GM21381 (cell line): ENCODE measurements at regions not wholly inside any gene's neighbourhood (a gene's known extent, or its start where the extent isn't known, plus 50 kb on each side); places are given as distances from the start of the nearest gene placed in this dataset.

Experiments used
- ATAC-seq: cut with Tn5 transposase; IDR thresholded peaks from one replicate; pipeline ENCODE4 v1.9.1; 2021; ENCODE audit warnings: mild to moderate bottlenecking, moderate library complexity; ENCODE audit not compliant: unreplicated experiment

DNA sequence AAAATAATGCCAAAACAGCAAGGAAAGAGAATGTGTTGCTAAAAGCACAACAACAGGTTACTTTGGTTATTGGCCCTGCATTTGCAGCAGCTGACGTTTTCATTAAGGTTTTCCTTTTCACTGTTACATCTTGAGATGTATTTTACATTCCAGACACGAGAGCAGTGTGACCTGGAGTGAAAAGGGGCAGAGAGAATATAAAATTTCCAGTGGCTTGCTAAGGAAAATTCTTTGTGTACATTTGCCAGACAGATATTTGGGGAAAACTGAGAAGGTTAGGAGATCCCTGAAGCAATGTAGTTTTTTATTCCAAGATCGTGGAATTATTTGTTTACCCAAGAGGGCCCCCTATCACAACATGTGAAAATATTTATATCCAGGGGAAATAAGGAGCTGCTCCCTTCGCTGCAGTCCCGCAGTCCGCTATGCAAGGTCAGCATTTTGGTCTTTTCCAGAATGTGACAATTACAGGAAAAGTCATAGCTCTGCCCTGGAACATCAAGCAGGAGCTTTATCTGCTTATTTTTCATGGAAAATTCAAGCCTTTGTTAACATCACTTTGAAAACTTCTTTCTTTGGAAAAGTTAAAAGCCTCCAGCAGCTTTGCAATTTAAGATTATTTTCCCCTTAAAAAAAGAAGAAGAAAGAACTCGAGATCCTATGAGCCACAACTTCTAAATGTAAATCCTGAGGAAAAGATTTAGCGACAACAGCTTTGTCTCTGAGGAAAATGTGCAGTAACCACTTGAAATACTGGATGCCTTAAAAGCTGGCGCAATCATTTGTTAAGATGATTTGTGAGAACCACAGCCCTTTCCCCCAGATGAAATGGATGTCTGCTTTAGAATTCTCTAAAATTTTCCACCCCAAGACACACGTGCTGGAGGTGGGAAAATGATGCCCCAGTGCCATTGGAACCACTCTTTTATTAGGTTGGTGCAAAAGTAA, 256.4 kb upstream of the TPM1 start:
- no peak for ATAC-seq

DNA sequence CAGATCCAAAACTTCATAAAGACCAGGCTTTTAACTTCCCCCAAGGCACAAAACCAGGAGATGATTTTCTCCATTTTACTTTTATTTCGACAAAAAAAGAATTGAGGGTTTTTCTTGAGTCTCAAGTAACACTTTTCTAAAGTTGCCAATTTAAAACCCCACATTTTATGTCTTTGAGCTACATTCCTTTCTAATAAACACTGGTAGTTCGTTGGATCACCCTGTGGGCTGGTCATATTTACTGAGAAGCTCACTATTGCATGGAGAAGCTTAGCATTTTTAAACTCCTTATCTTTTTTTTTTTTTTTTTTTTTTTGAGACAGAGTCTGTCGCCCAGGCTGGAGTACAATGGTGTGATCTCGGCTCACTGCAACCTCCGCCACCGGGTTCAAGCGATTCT, 255.1 kb upstream of the TPM1 start:
- no peak for ATAC-seq

DNA sequence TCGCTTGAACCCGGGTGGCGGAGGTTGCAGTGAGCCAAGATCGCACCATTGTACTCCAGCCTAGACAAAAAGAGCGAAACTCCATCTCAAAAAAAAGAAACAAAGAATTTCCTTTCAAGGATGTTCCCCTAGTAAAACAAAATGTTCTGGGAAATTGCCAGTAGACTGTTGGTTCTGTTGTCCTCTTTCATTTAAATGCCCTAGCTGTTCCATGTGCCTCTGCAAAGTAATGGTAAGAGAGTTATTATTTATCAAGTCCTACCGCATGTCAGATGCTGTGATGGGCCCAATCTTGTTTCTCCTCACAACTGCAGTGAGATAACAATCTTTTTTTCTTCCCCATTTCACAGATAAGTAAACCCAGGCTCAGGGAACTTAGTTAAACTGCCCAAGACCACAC, 254.3 kb upstream of the TPM1 start:
- ATAC-seq, result no peak

DNA sequence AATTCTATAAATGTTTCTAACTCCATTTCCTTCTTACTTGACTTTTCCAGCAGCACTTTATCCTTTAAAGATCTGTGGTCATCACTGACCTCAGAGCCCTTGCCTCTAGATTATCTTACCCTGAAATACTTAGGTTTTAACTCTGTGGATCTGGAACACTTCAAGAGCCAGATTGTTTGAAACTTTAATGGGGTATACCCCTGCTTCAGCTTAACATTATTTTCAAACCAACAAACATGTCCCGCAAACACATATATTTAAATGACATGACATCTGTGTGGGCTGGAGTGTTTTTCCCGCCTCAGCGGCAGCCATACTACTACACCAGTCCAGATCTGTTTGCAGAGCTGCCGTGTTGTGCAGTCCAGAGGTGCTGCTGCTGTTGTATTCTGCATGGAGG, 252.0 kb upstream of the TPM1 start:
- no peak for ATAC-seq

- ATAC-seq, result no peak
Observed at GRCh38 chr15:62791694-62792093, 250.9 kb upstream of the TPM1 start.

DNA sequence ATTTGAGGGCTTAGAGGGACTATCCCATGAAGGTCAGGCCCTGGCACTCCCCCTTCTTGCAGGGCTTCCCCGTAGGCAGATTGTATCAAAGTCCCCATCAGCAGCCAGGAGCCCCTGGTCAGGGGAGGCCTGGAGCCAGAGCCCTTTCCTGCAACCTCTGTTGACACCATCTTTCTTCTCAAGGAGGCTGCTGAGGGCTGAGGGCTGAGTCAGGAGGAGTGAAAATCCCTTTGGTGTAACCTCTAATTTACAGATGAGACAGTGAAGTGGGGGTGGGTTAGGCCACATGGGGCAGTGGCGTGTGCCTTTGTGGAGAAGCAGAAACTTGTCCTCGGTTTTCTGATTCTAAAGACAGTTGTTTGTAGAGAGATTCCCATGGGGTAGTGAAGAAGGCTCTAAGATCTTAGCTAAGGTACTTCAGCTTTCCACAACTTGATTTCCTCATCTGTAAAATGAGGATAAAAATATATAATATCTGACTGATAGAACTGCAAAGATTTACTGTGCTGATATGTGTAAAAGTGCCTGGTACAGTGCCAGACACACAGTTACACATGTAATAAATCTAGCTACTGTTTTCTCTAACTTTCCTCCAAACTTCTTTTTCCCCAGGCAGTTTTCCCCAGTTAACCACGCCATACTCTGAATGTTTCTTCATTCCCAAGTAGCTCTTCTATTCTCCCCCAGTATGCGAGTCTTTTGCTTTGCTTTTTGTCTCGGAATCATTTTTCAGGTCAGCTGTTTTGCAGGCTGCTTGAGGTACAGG, 249.4 kb upstream of the TPM1 start:
- ATAC-seq, result no peak

- ATAC-seq, result no peak
Observed at GRCh38 chr15:62793752-62794144, 248.8 kb upstream of the TPM1 start.

DNA sequence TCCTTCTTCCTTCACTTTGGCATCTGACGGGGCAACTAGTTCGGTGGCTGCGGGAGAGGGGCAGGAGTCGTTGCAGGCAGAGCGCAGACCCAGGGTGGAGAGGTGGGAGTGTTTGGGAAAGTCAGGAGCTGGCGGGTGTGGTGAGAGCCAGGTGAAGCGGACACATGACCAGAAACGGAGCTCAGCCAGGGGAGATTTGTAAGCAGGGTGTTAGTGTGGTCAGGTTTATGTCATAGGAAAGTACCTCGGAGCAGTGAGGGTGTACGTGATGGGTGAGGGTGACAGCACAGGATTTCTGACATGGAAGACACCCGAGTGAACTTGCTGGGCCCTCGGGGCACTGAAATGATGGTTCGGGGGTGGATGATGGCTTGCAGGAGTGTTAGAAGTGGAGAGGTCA, 247.4 kb upstream of the TPM1 start:
- no peak for ATAC-seq

DNA sequence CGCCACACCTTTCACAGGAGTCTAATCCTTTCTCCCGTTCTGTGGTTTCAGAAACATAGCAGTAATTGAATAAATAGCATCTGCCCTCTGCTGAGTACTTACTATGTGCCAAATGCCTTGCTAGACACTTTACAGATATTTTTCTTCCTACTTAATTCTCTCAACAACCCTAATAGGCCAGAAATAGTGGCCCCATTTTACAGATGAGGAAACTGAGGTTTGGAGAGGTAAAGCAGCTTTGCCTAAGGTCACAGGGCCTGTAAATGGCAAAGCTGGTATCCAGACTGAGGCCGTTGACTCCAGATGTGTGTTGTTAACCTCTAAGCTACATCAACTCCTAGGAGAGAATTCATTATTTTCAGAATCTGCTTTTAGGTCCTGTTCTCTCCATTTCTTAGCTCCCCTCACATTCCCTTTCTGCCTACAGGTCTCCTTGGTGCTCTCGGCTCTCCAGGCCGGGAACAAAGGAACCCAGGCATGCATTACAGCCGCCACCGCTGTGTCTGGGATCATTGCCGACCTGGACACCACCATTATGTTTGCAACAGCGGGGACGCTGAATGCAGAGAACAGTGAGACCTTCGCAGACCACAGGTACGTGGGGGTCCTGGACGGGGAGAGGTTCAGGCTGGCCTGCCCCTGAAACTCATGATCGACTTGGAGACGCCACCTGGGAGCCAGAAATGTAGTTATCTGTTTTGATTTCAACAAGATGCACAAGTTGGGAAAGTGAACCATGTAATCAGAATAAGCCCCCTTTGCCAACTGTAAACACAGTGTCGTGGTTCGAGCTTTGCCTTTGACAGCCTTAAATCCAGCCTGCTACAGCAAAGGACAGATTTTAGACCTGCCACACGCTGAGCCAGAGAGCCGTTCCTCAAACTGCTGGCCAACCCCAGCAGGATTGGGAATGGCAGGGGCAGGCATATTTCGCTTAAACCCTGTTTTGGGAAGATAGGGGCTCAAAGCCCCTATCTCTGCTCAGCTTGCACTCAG, 246.5 kb upstream of the TPM1 start:
- no peak for ATAC-seq

- no peak for ATAC-seq
Observed at GRCh38 chr15:62797171-62797570, 245.4 kb upstream of the TPM1 start.

GRCh38 chr15:62798536-62798935, 244.0 kb upstream of the TPM1 start:
- ATAC-seq, result no peak

GRCh38 chr15:62799037-62799436, 243.5 kb upstream of the TPM1 start:
- ATAC-seq, result no peak

DNA sequence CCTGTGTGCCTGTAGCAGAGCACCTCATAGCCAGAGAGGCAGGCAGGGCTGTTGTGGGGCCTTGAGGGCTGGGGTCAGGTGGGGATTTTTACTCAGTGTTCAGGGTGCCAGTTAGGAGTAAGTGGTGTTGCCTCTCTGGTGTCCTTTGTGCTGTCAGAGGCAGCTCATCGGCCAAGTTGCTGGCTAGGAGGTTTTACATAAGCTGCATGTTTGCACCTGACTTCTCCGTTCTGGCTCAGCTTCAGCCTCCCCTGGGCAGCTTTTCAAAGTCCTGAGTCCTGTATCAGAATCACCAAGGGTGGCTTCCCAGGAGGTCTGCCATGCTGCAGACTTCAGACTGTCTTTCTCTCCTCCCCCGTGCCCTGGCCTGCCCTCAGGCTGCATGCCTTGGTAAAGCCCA, 242.6 kb upstream of the TPM1 start:
- no peak for ATAC-seq

DNA sequence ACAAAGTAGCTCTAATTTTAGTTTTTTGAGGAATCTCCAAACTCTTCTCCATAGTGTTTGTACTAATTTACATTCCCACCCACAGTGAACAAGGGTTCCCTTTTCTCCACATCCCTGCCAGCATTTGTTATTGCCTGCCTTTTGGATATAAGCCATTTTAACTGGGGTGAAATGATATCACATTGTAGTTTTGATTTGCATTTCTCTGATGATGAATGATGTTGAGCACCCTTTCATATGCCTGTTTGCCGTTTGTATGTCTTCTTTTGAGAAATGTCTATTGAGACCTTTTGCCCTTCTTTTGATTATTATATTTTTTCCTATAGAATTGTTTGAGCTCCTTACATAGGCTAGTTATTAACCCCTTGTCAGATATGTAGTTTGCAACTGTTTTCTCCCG, 239.9 kb upstream of the TPM1 start:
- ATAC-seq, result no peak

DNA sequence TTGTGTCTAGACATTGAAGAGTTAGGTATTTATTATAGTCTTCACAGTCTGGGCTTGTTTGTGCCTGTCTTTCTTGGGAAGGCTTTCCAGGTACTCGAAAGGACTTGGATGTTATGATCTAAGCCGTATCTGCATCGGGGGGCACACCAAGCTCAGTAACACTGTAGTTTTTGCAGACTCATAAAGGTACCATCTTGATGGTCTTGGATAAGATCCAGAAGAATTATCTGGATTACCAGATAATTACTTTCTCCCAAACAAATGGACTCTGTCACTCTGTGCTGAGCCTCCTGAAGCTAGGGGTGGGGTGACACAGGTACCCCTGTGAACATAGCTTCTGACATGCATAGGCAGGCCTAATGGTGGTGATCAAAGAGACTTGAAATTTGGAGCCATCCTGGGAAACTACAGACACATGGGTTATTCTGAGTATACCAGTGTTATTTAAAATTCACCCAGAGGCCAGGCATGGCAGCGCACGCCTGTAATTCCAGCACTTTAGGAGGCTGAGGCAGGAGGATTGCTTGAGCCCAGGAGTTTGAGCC, 238.6 kb upstream of the TPM1 start:
- ATAC-seq, result no peak

GRCh38 chr15:62805502-62805901, 237.0 kb upstream of the TPM1 start:
- no peak for ATAC-seq

DNA sequence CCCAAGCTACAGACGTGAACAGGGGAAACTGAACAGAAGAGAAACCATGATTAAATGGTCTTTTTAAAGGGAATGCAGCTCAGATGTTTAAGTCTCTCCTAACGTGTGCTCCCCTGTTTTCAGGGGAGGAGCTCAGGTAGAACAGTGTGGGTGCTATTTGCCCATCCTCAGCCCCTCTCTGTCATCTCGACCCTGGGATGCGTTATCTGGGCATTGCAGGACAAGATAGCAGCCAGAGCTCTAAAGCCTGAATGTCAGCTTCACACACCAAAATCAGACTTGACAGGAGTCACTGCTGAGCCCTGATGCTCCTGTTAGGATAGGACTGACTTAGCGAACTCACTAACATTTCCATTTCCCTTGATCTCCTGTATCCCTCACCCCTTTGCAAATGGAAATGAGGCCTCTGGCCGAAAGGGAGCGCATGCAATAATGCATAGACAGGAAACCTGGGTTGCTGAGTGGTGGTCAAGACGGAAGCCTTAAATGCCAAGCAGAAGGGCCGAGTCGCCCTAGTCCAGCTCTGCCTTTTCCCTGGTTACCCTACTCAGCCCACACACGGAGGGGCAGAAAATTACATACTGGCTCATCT, 234.9 kb upstream of the TPM1 start:
- ATAC-seq, result no peak

DNA sequence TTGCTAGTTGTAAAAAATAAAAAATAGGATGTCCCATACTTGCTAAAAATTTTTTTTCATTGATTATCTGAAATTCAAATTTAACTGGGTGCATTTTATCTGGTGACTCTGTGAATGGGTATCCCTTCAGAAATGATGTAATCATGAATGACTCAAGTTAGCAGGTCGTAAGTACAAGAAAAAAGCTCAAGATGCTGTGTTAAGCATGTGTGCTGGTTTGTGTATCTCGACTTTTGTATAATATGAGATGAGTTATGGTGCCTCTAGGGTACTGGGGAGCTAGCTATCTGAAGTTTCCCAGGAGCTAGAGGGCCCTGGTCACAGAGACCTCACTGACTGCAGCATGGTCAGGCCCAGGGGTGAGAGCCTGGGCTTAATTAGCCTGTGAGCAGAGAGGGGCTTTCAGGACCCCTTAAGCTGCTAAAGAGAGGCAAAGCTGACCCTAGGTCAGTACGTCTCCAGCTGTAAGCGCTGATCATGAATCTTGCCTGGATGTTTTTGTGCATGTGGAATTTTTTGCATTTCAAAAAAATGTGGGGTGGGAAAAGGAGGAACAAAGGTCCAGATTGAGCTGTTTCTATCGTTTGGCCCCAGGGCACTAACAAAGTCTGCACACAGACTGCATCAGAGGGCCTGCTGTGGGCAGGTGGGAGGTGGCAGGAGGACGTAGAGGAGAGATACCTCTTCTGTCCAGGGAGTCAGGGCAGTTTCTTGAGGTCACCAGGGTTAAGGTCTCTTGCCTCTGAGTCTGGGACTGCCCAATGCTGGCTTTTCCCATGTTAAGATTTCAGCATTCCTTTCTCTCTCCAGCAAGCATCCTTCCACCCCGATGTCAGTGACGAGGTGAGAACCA, 233.2 kb upstream of the TPM1 start:
- no peak for ATAC-seq

DNA sequence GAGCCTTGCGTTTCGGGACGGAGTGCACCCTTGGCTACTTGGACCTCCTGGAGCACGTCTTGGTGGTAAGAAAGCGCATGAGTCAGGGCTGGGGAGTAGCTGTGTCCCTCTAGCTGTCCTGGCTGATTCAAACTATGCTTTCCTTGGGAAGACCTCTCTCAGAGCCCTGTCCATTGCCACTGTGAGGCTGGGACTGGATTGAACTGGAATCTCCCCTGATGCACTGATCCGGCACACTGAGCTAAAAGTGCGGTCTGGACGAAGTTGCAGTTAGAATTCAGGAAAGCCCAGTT, 232.6 kb upstream of the TPM1 start:
- ATAC-seq, result no peak

- no peak for ATAC-seq
Observed at GRCh38 chr15:62812515-62812835, 230.1 kb upstream of the TPM1 start.
